ENCODE measurements at regions not wholly inside any gene's neighbourhood (a gene's known extent, or its start where the extent isn't known, plus 50 kb on each side); places are given as distances from the start of the nearest gene placed in this dataset.

DNA sequence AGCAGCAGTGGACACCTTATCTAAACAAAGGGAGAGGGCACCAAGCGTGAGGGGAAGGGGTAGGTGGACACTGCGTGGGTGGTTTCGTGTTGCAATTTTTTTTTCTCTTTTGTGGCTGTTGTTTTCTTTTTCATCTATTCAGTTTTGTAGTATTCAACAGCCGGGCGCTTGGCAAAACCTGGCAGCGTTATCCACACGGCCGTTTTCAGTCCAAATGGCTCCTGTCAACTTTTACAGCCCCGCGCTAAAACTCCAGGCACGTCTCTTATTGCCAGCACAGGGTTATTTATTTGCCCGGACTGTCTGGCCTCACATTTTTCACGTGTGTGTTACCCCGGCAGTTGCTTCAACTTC is 192.2 kb downstream of the BCOR start:
- peak in 1 of 2 experiments; percentile 4 for DNase-seq

DNA sequence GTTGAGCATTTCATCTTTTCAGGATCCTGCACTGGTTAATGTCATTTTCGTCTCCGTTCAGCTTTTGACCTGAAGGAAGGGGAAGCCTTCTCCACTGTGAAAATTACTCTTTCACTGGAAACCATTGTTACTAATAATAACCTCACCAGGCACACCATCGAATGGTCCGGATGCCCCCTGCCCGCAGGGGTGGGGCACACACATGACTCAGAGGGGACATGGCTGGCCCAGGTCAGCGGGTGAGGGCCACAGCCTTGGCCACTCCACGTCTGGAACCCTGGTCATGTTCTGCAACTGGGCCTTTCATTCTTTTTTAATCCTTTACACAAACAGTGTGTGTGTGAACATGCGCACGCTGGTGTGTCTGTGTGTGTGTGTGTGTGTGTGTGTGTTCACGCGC is 191.8 kb downstream of the BCOR start:
- no peak for DNase-seq

DNA sequence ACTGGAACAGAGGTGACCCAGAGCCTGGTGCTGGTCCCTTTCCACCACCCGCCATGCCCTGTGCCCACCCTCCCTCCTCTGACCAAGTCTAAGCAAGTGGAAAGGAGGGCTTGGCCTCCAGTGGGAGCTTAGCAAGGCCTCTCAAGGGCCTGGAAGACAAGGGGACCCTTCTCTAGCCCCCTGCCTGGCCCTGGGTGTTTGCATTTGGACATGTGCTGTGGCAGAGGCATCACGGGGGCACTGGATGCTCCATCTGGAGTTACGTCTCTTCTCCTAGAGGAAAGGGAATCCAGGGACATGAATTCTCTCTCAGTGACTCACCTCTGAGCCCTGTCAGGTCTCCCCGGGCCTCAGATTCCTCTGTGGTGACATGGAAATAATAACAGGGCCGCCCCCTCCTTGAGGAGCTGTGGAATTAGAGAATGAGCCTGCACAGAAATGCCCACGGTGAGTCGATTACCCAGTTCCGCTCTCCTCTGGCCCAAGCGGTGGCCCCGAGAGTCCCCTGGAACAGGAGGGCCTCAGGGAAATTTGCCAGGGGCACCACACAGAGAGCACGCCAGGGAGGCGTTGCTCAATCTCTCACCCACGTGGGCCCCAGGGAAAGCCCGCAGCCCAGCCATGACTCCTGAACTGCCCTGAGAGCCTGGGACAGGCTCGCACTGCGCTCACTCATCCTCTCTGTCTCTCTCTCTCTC is 189.6 kb downstream of the BCOR start:
- DNase-seq, result no peak

DNA sequence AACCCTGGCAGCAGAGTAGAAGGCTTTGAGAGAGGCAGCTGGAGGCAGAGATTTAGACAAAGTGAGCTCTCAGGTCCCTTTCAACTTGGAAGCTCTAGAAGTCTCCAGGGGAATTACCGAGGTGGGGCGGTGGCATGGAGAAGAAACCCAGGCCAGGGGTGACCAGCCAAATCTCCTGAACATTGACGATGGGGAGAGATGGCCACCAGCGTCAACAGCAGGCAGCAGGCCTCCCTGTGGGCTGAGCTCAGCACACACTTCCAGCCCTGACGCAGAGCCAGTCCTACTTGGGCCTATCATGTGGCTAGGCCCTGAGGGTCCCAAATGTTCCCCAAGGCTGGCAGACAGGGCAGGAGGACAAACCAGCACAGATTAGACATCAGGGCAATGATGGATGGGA is 187.8 kb downstream of the BCOR start:
- DNase-seq, result no peak

DNA sequence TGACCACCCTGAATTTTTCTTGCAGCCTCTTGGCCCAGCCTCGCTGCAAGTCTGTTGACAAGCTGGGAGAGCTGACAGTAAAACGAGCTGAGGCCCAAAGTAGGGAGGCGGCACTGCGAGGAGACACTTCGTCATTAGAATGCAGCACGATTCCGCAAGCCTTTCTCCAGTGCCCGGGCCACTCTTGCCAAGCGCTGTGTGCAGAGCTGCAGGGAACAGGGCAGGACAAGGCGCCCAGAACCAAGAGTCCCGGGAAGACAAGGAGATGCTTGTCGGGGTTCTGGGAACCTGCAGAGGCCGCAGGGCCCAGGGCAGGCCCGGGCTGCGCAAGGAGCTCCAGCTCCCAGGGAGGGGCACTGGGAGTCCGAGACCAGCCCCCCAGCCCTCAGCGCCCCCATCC is 187.1 kb downstream of the BCOR start:
- no peak for DNase-seq

DNA sequence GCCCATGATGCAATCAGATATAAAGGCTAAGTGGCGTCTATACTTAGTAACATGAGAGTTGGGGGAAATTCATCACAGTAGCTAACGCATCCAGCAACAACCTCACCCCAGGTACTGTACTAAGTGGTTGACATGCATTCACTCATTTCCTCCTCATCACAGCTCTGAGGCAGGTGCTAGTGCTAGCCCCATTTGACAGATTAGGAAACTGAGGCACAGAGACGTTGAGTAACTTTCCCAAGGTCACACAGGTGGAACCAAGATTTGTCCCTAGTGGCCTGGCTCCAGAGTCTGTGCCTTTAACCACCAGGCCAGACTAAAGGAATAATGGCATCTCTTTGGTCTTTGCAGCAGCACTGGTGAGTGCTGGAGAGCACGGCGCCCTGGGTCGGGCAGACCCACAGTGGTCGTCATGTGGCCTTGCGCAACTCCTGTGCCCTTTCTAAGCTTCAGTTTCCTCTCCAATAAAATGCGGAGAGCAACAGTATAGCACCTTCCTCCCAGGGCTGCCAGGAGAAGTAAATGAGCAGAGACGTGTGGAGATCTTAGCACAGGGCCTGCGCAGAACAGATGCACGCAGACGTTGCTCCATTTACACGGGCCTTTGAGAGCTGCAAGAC is 186.4 kb downstream of the BCOR start:
- DNase-seq, result no peak

DNA sequence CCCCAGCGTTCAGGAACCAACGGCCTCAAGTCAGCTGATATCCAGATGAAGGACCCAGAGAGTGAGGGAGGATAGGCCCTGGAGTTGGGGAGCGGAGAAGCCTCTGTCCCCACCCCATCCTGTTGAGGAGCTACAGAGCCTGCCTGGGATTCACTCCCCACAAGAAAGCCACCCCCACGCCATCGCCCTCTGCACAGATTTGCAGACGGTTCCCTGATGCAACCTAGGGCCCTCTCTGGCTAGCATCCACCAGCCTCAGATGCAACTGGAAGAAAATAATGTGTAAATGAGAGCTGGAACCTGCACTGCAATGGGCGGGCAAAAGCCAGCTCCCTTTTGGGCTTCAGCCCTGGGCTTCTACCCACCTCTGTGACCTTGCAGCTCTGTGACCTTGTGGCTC is 185.6 kb downstream of the BCOR start:
- DNase-seq, result no peak

DNA sequence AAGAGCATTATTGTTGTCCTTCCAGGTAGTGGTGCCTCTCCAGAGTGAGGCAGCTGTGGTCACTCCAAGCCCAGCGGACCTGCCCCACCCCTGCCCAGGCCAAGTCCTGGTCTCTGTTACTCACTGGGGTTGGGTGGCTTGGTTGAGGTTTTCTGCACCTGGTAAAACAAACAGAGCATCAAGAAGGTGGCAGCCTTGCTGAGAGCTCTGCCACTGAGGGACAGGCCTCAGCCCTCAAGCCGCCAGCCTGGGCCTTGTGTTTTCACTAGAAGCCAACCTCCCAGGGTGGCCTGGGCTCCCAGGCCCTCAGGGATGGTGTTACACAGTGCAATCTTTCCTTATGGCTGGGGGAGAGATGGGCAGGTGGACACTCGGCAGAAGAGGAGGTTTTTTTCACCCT is 182.7 kb downstream of the BCOR start:
- DNase-seq, result no peak

DNA sequence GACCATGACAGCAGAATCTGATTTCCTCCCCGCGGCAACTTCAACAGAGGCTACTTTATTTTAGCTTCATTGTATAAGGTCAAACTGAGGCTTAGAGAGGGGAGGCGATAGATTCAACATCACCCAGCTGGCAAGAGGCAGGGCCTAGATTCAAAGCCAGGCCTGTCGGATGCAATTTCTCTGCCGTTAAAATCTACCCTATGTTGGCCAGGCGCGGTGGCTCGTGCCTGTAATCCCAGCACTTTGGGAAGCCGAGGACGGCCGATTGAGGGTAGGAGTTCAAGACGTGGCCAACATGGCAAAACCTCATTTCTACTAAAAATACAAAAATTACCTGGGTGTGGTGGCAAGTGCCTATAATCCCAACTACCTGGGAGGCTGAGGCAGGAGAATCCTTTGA is 182.2 kb downstream of the BCOR start:
- no peak for DNase-seq

DNA sequence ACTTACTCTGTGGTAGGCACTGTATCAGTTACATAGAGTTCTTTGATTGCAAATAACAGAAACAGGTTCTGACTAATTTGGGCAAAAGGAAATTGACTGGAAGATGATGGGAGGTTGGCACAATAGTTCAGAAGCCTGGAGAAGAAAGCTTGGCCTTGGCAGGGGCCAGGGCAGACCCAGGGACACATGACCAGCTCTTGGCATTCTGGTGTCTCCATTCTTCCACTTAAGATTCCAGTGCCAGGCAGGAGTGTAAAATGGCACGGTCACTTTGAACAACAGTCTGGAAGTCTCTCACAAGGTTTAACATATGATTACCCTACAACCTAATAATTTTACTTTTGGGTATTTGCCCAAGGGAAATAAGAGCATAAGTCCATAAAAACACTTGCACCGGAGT is 175.9 kb downstream of the BCOR start:
- no peak for DNase-seq

DNA sequence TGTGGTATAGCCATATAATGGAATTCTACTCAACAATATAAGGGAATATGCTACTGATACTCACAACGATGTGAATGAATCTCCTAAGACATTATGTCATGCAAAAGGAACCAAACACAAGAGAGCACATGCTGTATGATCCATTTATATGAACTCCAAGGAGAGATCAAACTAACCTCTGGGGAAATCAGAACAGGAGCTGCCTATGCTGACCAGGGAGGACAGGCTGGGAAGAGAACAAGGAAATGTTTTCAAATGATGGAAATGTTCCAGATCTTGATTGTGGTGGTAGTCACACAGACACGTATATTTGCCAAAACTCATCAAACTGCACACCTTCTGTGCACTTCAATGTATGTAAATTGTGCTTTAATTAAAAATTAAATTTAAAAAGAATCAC is 175.3 kb downstream of the BCOR start:
- no peak for DNase-seq

DNA sequence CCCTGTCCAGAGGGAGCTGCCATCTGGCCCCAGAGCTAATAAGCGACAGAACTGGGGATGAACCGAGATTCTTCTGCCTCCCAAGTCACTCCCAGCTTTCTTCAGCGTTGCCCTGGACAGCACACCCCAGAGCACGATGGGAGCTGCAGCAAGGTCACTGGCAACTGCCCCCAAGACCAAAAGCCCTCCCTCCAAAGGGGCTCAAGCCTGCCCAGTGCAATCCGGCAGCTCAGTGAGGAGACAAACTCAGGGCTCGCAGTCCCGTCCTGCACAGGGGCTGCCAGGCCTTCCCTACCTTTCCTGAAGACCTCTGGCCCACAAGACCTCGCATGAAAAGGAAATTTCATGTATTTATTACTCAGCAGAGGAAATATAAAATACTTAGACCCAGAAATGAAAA is 174.8 kb downstream of the BCOR start:
- DNase-seq, result no peak

DNA sequence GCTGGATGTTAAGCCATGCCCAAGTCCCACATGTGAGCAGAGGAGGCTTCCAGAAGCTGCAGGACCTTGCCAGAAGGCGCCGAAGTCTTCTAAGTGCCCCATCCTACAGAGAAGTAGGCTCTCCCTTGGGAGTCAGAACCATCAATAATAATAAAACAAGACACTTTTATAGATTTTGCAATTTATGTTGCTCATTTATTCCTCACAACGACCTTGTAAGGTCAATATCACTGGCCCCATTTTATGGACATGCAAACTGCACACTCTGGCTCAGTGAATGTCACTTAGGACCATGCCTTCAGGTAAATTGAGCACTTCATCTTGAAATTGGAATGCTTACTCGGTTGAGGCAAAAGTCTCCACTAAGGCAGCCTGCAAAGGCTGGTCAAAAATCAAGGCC is 170.4 kb downstream of the BCOR start:
- DNase-seq, result no peak

DNA sequence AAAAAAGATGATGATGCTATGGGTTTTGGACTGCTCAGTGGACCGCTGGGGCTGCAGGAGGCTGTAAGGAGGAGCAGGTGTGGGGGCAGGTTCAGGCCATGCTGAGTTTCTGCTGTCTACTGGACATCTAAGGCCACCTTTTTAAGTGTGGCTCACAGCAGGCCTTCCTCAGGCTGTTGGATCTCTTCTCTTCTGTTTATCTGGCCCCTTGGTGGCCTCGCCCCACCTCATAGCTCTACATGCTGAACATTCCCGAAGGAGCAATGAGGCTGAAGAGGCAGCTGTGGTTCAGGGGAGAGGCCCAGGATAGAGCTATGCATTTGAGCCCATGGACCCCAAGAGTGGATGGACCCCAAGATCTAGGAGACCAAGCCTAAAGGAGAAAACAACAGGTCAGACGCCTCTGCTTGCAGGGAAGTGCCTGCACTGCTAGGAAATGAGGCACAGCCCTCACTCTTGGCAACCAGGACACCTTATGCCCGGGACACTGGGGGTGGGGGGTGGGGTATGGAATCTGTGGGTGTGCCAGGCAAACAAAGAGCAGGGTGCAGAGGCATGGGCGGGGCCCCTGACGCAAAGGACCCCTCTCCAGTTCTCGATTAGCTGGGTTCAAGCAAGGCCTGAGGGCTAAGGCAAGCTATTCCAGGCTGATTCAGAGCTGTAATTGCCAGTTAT is 168.9 kb downstream of the BCOR start:
- DNase-seq, result no peak

DNA sequence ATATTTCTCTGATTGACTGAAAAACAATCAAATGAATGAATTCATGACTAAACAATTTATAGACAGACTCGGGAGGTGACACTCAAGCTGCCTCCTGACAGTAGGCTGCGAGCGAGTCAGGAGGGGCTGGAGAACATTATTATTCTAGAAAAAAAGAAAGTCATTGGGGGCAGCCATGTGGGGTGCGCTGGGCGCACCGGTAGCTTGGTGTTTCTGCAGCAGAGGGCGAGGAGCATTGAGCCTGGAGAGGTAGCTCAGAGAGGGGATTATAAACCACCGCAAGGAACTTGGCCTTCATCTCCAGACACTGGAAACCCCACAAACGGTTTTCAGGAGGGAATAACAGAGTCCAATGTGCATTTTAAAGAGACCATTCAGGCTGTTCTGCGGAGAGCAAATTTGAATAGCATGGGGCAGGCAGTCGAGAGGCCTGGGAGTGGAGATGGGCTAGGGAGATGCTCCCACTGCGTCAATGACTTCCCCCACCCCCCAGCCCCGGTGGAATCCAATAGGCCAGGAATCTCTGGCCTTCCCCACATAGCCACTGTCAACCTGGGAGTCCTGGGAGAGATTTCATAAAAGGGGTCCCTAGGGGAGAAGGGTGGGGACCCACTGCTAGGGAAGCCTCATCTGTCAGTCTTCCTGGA is 168.3 kb downstream of the BCOR start:
- no peak for DNase-seq

DNA sequence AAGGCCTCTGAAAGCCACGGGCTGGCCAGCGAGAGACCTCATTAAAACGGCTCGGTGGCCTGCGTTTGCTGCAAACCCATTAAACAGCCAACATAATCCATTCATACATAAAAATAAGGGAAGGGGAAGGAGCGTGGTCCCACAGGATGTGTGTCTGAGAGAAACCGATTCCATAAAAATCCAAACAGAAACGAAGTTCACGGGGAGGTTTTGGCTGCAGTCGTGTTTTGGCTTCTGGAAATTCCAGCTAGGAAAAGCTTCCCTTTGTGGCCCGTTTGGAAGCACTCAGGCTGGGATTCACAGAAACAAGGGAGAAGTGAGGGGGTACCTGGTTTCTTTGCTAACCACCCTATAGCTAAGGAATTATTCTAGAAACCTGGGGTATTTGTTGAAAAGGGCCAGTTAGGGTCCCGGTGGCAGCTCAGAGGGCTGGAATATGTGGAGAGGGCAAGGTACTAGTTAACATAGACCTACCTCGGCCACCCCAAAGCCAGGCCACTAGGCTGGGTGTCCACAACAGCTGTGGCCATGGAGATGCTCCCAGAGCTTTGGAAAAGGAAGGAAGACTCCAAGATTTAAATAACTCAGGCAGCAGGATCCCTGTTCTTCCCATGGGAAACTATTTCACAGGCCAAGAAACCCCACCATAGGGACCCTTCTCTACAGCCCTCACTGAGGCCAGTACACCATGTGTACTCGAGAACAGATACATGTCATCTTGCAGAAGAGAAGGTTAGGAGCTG is 166.8 kb downstream of the BCOR start:
- no peak for DNase-seq

DNA sequence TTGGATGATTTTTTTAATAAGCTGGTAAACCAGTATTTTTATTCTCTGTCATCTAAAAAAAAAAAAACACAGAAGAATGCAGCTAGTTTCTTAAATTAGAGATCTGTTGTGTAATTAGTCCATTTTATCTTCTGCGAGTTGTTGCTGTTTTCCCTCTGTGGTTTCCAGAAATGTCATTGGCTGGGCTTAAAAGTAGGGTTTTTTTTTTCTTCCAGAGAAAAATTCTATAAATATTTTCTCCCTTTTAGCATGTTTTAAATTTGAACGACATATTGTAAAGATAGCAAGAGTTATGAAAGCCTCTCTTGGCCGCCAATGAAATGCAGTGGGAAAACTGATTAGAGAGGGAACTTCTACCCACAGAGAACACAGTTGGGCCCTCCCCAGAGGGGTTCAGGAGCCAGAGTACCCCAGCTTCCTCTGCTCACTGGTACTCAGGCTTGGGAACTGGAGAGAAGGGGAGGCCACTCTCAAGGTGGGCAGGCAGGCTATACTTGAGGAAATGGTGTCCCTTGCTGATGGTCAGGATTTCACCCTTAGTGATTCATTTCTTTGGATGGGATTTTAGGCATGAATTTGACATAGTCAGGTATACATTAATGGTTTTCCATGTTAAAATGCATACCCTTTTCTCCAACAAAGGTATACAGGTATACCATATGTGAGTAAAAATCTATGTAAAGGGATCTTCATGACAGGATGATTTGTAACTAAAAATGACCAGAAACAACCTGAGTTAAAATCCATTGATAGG is 166.1 kb downstream of the BCOR start:
- DNase-seq, result no peak

DNA sequence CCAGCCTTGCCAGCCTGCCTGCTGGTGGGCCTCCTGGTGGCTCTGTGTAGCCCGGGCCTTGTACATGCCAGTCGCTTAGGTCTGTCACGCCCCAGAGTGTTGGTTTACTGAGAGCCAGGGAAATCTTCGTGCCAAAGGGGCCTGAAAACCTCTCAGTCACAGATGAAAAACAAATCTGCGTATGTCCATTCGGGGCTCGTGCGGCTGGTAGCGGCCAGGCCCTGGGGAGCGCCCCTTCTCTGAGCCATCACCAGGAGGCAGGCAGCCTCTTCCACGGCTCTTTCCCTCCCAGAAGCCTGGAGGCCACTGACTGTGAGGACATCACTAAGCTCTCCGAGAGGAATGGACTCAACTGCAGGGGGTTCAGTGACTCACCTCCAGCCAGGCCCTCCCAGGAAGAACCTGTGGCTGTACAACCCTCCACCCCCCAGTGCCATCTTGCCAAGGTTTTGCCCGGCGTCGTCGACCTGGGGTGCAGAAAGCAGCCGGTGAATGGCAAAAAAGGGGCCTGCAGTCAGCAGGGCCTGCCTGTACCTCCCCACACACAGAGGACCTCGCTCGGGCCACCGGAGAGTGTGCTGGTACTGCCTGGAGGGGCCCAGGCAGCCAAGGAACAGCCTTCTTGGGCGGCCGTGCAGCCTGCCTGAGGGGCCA is 162.2 kb downstream of the BCOR start:
- no peak for DNase-seq

DNA sequence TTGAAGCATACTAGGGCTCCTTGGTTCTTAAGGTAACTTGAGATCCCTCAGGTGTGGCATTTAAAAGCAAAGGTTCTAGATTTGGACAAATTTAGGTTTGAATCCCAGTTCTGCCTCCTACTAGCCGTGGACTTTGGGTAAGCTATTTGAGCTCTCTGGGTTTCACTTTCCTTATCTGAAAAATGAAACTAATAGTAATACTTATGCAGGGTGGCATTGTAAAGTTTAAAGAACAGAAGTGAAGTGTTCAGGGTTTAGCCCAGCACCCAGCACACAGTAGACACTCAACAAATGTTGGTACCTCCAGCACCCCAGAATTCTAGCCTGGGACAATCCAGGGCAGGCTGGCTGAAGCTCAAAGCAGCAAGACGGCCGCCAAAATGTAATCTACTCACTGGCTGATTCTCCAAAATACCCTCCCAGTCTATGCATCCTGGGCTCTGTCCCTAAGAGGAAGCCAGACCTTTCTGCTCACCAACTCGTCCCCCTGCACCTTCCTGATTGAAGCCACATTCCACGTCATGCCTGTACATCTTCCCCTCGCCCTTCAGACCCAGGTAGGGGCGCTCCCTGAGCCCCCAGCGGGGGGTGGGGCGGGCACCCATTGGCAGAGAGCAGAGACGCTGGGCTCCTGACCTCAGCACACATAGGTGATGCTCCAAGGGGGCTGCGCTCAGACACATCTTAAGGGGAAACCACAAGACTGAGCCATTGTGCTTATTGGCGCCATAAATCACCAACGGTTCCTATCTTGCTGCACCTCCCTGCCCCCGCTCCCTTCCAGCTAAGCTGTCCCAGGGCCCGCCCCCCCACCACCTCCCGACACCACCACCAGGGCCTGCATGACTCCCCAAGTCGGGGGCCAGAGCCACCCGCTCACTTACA is 160.6 kb downstream of the BCOR start:
- DNase-seq, result no peak

DNA sequence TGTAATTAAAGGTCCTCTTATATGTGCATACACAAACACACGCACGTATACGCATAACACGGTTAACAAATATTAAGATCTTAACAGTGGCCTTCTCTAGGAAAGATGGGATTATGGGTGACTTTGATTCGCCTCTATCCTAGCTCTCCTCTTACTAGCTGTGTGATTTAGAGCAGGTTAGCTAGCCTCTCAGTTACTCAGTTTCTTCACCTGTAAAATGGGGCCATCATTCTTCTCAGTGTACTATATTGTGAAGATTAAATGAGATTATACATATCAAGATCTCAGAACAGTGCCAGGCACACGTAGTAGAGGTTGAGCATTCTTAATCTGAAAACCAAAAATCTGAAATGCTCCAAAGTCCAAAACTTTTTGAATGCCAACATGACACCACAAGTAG is 159.3 kb downstream of the BCOR start:
- no peak for DNase-seq

DNA sequence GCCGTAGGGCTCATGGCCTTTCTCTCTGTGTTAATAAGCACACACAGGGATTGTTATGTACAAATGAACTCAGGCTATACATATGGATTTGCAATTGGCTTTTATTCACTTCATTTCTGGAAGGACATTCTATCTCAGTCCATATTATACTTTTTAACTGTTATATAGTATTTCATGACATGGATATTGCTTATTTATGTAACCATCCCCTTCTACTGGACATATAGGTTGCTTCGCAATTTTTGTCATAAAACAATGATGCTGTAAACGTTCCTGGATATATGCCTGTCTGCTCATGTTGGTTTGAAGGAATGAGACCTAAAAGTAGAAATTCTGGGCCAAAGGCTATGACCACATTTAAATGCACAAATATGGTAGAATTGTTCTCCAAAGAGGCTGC is 158.1 kb downstream of the BCOR start:
- no peak for DNase-seq

All from NCI-H2081 (cell line).